Thoracic aorta (tissue), 2 donors: ENCODE measurements at regions not wholly inside any gene's neighbourhood (a gene's known extent, or its start where the extent isn't known, plus 50 kb on each side); places are given as distances from the start of the nearest gene placed in this dataset.
"Not testable (repeated sequence)": the region's sequence is repeated elsewhere in the genome, so short reads cannot be mapped to it uniquely, and the experiment has no call there.

Experiments used
- ATAC-seq: fragments of 150-250 bp; one replicate; pipeline ENCODE4 v1.8.0; 2017; ENCODE audit warnings: low read depth; ENCODE audit not compliant: insufficient number of reproducible peaks, low FRiP score
- DNase-seq: peaks from one replicate; pipeline ENCODE4 v3.0.0-alpha.2; 2020; ENCODE audit warnings: low spot score
- H3K27ac ChIP-seq, 2 donors: fragments of 200-600 bp; sonication (generic); 1 replicate in 1 of 2; 2 replicates in 1 of 2; pipeline ENCODE4 v1.5.1; 2016; ENCODE audit warnings: mild to moderate bottlenecking in 2 of 2, moderate library complexity in 2 of 2
- H3K27me3 ChIP-seq: fragments of 200-600 bp; sonication (generic); replicated peaks from 2 replicates; pipeline ENCODE4 v1.6.0; 2016; ENCODE audit warnings: mild to moderate bottlenecking; ENCODE audit not compliant: insufficient read depth
- H3K36me3 ChIP-seq: fragments of 200-600 bp; sonication (generic); one replicate; pipeline ENCODE4 v1.5.1; 2016
- H3K4me1 ChIP-seq, 2 donors: fragments of 200-600 bp; sonication (generic); 1 replicate in 1 of 2; 2 replicates in 1 of 2; pipeline versions ENCODE4 v1.5.1 to v1.6.0; 2016; ENCODE audit warnings: low read depth in 2 of 2, mild to moderate bottlenecking in 1 of 2; ENCODE audit not compliant: control insufficient read depth in 1 of 2
- H3K4me3 ChIP-seq: fragments of 200-600 bp; sonication (generic); 2 replicates; pipeline ENCODE4 v1.5.1; 2016; ENCODE audit warnings: mild to moderate bottlenecking
- H3K9me3 ChIP-seq: fragments of 200-600 bp; sonication (generic); 2 replicates; pipeline ENCODE4 v1.5.1; 2016
- TF ChIP-seq, protein P1 (sequence below): fragments of 200-600 bp; sonication (generic); IDR thresholded peaks from one replicate; pipeline ENCODE4 v1.5.1; 2019; ENCODE audit warnings: antibody characterized with exemption

DNA sequence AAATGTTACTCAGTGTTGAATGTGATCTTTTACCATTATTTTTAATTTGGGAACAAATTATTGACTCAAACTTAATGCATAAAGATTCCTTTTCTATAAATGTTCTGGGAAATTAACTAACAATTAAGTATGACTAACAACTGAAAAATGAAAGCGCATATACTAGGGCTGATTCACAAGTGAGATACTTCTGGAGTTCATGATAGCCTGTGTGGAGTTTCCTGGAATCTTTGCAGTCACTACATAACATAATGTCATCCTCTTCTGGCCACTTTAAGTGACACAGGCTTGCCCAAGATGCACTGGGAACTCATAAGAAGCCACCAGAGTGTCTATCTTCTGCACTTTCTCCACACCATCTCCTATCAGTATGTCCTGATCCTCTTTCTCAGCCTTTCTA is 450.3 kb upstream of the CDH11 start:
- Histone ChIP-seq H3K4me1 (no peaks in the 10 kb centered on the region), H3K27me3 (no peaks in the 10 kb centered on the region), H3K9me3 (no peaks in the 10 kb centered on the region), H3K36me3 (no peaks in the 10 kb centered on the region), H3K4me3 (no peak overlapping the region), H3K27ac (no peak overlapping the region)
- ATAC-seq: no peak
- TF ChIP-seq, protein P1, sequence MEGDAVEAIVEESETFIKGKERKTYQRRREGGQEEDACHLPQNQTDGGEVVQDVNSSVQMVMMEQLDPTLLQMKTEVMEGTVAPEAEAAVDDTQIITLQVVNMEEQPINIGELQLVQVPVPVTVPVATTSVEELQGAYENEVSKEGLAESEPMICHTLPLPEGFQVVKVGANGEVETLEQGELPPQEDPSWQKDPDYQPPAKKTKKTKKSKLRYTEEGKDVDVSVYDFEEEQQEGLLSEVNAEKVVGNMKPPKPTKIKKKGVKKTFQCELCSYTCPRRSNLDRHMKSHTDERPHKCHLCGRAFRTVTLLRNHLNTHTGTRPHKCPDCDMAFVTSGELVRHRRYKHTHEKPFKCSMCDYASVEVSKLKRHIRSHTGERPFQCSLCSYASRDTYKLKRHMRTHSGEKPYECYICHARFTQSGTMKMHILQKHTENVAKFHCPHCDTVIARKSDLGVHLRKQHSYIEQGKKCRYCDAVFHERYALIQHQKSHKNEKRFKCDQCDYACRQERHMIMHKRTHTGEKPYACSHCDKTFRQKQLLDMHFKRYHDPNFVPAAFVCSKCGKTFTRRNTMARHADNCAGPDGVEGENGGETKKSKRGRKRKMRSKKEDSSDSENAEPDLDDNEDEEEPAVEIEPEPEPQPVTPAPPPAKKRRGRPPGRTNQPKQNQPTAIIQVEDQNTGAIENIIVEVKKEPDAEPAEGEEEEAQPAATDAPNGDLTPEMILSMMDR: no peak
- no peak for DNase-seq

GRCh38 chr16:65570261-65570660 is 448.4 kb upstream of the CDH11 start:
- no peak for ATAC-seq

GRCh38 chr16:65559846-65560245 is 438.0 kb upstream of the CDH11 start:
- Histone ChIP-seq H3K36me3 (no peaks in the 10 kb centered on the region), H3K9me3 (peaks cover 8% of the 10 kb centered on the region), H3K27ac (no peak overlapping the region), H3K27me3 (no peaks in the 10 kb centered on the region), H3K4me3 (no peak overlapping the region), H3K4me1 (no peaks in the 10 kb centered on the region)
- no peak for DNase-seq
- no peak for ATAC-seq
- TF ChIP-seq, protein P1: no peak

More at GRCh38 chr16:65570261-65570660, 448.4 kb upstream of the CDH11 start:
- Histone ChIP-seq H3K4me3 (no peak overlapping the region), H3K36me3 (no peaks in the 10 kb centered on the region), H3K4me1 (no peaks in the 10 kb centered on the region), H3K27me3 (no peaks in the 10 kb centered on the region), H3K9me3 (no peaks in the 10 kb centered on the region), H3K27ac (no peak overlapping the region)
- TF ChIP-seq, protein P1: no peak
- DNase-seq: no peak

DNA sequence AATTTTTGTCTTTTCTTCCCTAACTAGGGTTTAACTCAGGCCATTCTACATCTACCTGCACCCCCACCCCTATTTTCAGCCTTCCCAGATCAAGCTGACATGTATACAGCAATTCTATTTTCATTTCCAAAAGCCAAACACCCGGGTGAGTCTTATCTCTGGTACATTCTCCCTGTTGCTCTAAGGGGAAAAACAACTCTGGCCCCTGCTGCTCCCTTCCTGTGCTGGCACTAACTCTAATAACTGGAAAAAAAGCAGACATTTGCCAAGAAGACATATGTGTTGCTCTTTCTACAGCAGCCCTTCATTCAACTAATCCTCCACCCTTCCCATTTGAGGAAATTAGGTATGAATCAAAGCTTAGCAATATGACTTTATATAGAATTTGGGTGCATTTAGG is 427.8 kb upstream of the CDH11 start:
- peaks cover 0 to 28% of the 10 kb centered on the region in 2 donors for H3K4me1 ChIP-seq

GRCh38 chr16:65548470-65548869 is 426.6 kb upstream of the CDH11 start:
- TF ChIP-seq, protein P1: no peak
- Histone ChIP-seq H3K9me3 (no peaks in the 10 kb centered on the region), H3K36me3 (no peaks in the 10 kb centered on the region), H3K27me3 (no peaks in the 10 kb centered on the region), H3K4me1 (peaks cover 0 to 28% of the 10 kb centered on the region in 2 donors), H3K27ac (no peak overlapping the region), H3K4me3 (no peak overlapping the region)
- ATAC-seq (no peak), DNase-seq (no peak)

More for the DNA sequence above, 427.8 kb upstream of the CDH11 start:
- not testable (repeated sequence) for H3K27me3 ChIP-seq, H3K4me3 ChIP-seq, DNase-seq, H3K36me3 ChIP-seq, H3K27ac ChIP-seq, ATAC-seq, H3K9me3 ChIP-seq

- no peak overlapping the region for H3K4me3 ChIP-seq
- no peak overlapping the region for H3K27ac ChIP-seq
Observed at GRCh38 chr16:65547772-65548446, 426.0 kb upstream of the CDH11 start.

More at GRCh38 chr16:65547772-65548446, 426.0 kb upstream of the CDH11 start:
- H3K27me3 ChIP-seq: no peaks in the 10 kb centered on the region
- H3K9me3 ChIP-seq: no peaks in the 10 kb centered on the region
- DNase-seq (no peak), ATAC-seq (no peak)
- TF ChIP-seq, protein P1: no peak
- H3K4me1 ChIP-seq: peaks cover 0 to 28% of the 10 kb centered on the region in 2 donors
- H3K36me3 ChIP-seq: no peaks in the 10 kb centered on the region
